SU-DHL-6 (cell line): ENCODE measurements at regions not wholly inside any gene's neighbourhood (a gene's known extent, or its start where the extent isn't known, plus 50 kb on each side); places are given as distances from the start of the nearest gene placed in this dataset.

Experiments used
- H2AFZ ChIP-seq: fragments of 200-600 bp; sonication (generic); 2 replicates; pipeline ENCODE4 v1.6.1; 2014; ENCODE audit warnings: low read depth, mild to moderate bottlenecking, moderate library complexity, mixed read lengths, antibody characterized with exemption, low read length; ENCODE audit not compliant: severe bottlenecking
- H3F3A ChIP-seq: fragments of 200-600 bp; shearing (Covaris generic); 2 replicates; pipeline ENCODE4 v1.6.0; 2016; ENCODE audit warnings: antibody characterized with exemption, mild to moderate bottlenecking; ENCODE audit not compliant: insufficient read depth
- H3K27ac ChIP-seq: fragments of 200-600 bp; sonication (generic); 2 replicates; pipeline ENCODE4 v1.5.1; 2016; ENCODE audit warnings: low read depth, mild to moderate bottlenecking, low read length, moderate library complexity, mixed read lengths
- H3K27me3 ChIP-seq: fragments of 200-600 bp; sonication (generic), shearing (Covaris generic); 2 replicates; pipeline ENCODE4 v1.6.0; 2014; ENCODE audit warnings: mild to moderate bottlenecking, low read length
- H3K36me3 ChIP-seq: fragments of 200-600 bp; sonication (generic); 2 replicates; pipeline ENCODE4 v1.6.1; 2014; ENCODE audit warnings: mild to moderate bottlenecking, low read length, mixed read lengths
- H3K4me2 ChIP-seq: fragments of 300-600, 200-600 bp; shearing (Covaris generic), sonication (generic); 2 replicates; pipeline ENCODE4 v1.6.0; 2014; ENCODE audit warnings: low read length, low read depth, mild to moderate bottlenecking; ENCODE audit not compliant: poor library complexity, severe bottlenecking
- H3K4me3 ChIP-seq: fragments of 200-600 bp; sonication (generic); 2 replicates; pipeline ENCODE4 v1.5.1; 2014; ENCODE audit warnings: antibody characterized with exemption, low read length, mild to moderate bottlenecking, mixed read lengths; ENCODE audit not compliant: insufficient read depth, poor library complexity, severe bottlenecking
- H3K79me2 ChIP-seq: fragments of 200-600 bp; sonication (generic); 2 replicates; pipeline ENCODE4 v1.6.1; 2014; ENCODE audit warnings: mild to moderate bottlenecking, low read length, moderate library complexity; ENCODE audit not compliant: insufficient read depth
- H3K9ac ChIP-seq: fragments of 200-600 bp; sonication (generic); 2 replicates; pipeline ENCODE4 v1.7.0; 2014; ENCODE audit warnings: mild to moderate bottlenecking, low read length
- H3K9me2 ChIP-seq: fragments of 200-600 bp; sonication (generic); replicated peaks from 2 replicates; pipeline ENCODE4 v1.6.1; 2014; ENCODE audit warnings: low read length; ENCODE audit not compliant: insufficient read depth
- H3K9me3 ChIP-seq: fragments of 200-600 bp; sonication (generic); 2 replicates; pipeline ENCODE4 v1.6.1; 2014; ENCODE audit warnings: low read length, mixed read lengths; ENCODE audit not compliant: insufficient read depth
- H4K20me1 ChIP-seq: fragments of 200-600 bp; sonication (generic); 2 replicates; pipeline ENCODE4 v1.6.1; 2014; ENCODE audit warnings: low read depth, mild to moderate bottlenecking, antibody characterized with exemption, low read length, moderate library complexity, mixed read lengths
- EZH2phosphoT487 ChIP-seq: fragments of 200-600 bp; sonication (generic), shearing (Covaris generic); conservative IDR thresholded peaks from 2 replicates; pipeline ENCODE4 v1.6.1; 2018; ENCODE audit warnings: mild to moderate bottlenecking, antibody characterized with exemption, low read length, moderate library complexity, mixed read lengths
- TF ChIP-seq, protein P1 (sequence below): fragments of 200-600 bp; sonication (generic); IDR thresholded peaks from one replicate; pipeline ENCODE4 v1.5.1; 2017; ENCODE audit warnings: antibody characterized with exemption, mild to moderate bottlenecking, low read length, moderate library complexity; ENCODE audit not compliant: insufficient read depth, poor library complexity, severe bottlenecking

DNA sequence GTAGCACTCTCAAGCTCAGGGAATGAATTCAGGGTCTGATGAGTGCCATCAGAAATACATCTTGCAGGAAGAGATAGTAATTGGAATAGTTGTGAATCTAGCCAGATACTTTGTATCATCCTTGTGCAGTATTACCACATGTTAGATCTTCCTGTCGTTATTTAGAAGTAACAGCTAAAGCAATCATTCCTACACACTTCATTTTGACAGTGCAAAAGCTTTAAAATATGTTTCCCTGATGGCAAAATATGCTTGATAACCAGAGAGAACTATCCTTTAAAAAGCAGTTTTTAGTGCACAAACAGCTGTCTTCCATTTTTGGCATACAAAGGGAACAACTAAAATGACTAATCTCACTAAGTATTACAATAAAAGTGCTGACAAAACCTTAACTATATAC, 149.5 kb upstream of the SLC38A2 start:
- no peak overlapping the region for H3K27ac ChIP-seq
- H3K9ac ChIP-seq: no peak overlapping the region
- TF ChIP-seq, protein P1, sequence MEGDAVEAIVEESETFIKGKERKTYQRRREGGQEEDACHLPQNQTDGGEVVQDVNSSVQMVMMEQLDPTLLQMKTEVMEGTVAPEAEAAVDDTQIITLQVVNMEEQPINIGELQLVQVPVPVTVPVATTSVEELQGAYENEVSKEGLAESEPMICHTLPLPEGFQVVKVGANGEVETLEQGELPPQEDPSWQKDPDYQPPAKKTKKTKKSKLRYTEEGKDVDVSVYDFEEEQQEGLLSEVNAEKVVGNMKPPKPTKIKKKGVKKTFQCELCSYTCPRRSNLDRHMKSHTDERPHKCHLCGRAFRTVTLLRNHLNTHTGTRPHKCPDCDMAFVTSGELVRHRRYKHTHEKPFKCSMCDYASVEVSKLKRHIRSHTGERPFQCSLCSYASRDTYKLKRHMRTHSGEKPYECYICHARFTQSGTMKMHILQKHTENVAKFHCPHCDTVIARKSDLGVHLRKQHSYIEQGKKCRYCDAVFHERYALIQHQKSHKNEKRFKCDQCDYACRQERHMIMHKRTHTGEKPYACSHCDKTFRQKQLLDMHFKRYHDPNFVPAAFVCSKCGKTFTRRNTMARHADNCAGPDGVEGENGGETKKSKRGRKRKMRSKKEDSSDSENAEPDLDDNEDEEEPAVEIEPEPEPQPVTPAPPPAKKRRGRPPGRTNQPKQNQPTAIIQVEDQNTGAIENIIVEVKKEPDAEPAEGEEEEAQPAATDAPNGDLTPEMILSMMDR: no peak
- no peak for TF ChIP-seq EZH2phosphoT487
- no peak overlapping the region for H2AFZ ChIP-seq
- no peak overlapping the region for H3K4me2 ChIP-seq
- no peaks in the 10 kb centered on the region for H3K79me2 ChIP-seq
- no peaks in the 10 kb centered on the region for H4K20me1 ChIP-seq
- no peaks in the 10 kb centered on the region for H3K9me3 ChIP-seq
- H3K9me2 ChIP-seq: no peaks in the 10 kb centered on the region
- no peak overlapping the region for H3K4me3 ChIP-seq
- H3K27me3 ChIP-seq: no peaks in the 10 kb centered on the region
- no peaks in the 10 kb centered on the region for H3K36me3 ChIP-seq
- H3F3A ChIP-seq: no peaks in the 10 kb centered on the region

DNA sequence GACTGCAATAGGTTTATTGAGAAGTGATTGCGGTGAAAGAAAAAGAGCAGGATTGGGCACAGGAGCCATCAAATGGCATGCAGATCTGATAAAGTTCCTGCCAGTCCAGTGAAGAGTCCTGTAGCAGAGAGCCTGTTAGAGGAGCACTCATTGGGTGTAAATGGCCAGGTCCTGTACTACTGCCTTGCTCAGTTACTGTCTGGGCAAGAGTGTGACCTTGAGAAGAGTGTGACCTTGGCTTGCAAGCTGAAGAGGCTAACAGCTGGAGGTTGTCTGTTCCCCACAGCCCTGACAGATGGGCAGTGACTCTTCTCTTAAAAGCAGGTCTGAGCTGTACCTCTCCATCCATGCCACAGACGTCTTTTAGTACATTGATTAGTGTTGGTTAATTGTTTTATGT, 148.6 kb upstream of the SLC38A2 start:
- H3F3A ChIP-seq: no peaks in the 10 kb centered on the region
- H3K9me2 ChIP-seq: no peaks in the 10 kb centered on the region
- H4K20me1 ChIP-seq: no peaks in the 10 kb centered on the region
- H3K9me3 ChIP-seq: no peaks in the 10 kb centered on the region
- H3K27ac ChIP-seq: no peak overlapping the region
- no peaks in the 10 kb centered on the region for H3K27me3 ChIP-seq
- no peaks in the 10 kb centered on the region for H3K36me3 ChIP-seq
- no peak overlapping the region for H3K9ac ChIP-seq
- H2AFZ ChIP-seq: no peak overlapping the region
- H3K79me2 ChIP-seq: no peaks in the 10 kb centered on the region
- H3K4me3 ChIP-seq: no peak overlapping the region
- H3K4me2 ChIP-seq: no peak overlapping the region
- no peak for TF ChIP-seq EZH2phosphoT487
- TF ChIP-seq, protein P1: no peak

DNA sequence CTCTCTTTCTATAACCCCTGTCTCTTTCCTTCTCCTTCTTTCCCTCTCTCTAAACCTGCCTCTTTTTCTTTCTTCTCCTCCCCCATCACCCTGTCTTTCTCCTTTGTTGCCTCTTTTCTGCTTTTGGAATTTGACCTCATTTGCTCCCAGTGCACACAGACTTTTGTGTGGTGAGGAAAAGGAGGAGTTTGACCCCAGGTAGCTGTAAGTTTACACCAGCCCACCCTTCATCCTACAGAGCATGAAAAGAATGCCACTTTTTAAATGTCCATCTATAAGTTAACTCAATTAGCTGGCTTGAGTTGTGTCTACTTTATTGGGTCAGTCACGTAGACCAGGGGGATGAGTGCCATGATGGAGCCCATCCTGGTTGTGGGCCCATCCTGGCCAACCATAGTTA, 146.8 kb upstream of the SLC38A2 start:
- Histone ChIP-seq H3K27ac (no peak overlapping the region), H3K4me3 (no peak overlapping the region), H3F3A (no peaks in the 10 kb centered on the region), H3K27me3 (no peaks in the 10 kb centered on the region), H4K20me1 (no peaks in the 10 kb centered on the region), H3K9ac (no peak overlapping the region), H3K4me2 (no peak overlapping the region), H3K79me2 (no peaks in the 10 kb centered on the region), H3K9me2 (no peaks in the 10 kb centered on the region), H3K36me3 (no peaks in the 10 kb centered on the region), H3K9me3 (no peaks in the 10 kb centered on the region), H2AFZ (no peak overlapping the region)
- no peak for TF ChIP-seq EZH2phosphoT487
- TF ChIP-seq, protein P1: no peak

DNA sequence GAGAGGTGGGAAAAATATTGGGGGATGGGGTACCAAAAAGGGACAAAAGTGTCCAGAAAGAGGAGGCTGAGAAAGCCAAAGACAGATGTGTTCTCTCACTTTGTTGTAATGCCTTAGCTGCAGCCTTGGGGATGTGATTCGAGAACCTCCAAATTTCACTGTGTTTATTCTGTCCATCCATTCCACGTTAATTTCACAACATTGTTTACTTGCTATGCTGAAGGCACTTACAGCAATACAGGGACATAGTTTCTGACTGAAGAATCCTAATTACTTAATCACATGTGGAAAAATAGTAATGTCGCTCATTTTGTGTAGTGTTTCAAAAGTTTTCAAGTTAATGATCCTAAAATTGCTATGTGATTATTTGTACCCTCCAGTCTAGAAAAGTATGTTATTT, 146.2 kb upstream of the SLC38A2 start:
- no peak overlapping the region for H3K4me3 ChIP-seq
- no peaks in the 10 kb centered on the region for H3K36me3 ChIP-seq
- no peaks in the 10 kb centered on the region for H3K27me3 ChIP-seq
- no peaks in the 10 kb centered on the region for H3F3A ChIP-seq
- H3K9me3 ChIP-seq: no peaks in the 10 kb centered on the region
- H4K20me1 ChIP-seq: no peaks in the 10 kb centered on the region
- no peak overlapping the region for H3K27ac ChIP-seq
- no peaks in the 10 kb centered on the region for H3K79me2 ChIP-seq
- no peak overlapping the region for H2AFZ ChIP-seq
- H3K9ac ChIP-seq: no peak overlapping the region
- TF ChIP-seq EZH2phosphoT487: no peak
- TF ChIP-seq, protein P1: no peak
- H3K4me2 ChIP-seq: no peak overlapping the region
- H3K9me2 ChIP-seq: no peaks in the 10 kb centered on the region
